ENCODE measurements at regions not wholly inside any gene's neighbourhood (a gene's known extent, or its start where the extent isn't known, plus 50 kb on each side); places are given as distances from the start of the nearest gene placed in this dataset.

GRCh38 chr17:17423656-17424055 is 53.1 kb upstream of the MED9 start:
- Mint-ChIP-seq H3K4me1 (peaks cover 7% of the 10 kb centered on the region), H3K4me3 (no peak overlapping the region), H3K9me3 (peaks cover 6% of the 10 kb centered on the region)

DNA sequence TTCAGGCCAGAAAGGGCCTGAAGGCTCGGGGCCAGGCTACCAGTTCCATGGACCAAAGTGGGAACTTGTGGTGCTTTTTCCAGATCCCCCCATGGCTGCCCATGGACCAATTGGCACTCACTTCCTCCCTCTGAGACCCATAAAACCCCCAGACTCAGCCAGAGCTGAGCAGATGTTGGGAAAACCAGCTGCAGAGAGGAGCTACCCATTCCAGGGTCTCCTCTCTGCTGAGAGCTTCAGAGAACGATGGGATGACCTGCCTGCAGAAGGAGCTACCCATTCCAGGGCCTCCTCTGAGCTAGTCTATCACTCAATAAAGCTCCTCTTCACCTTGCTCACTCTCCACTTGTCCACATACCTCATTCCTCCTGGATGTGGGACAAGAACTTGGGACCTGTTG is 52.2 kb upstream of the MED9 start:
- H3K27ac Mint-ChIP-seq, result no peak overlapping the region
- peaks cover 6% of the 10 kb centered on the region for H3K9me3 Mint-ChIP-seq
- peaks cover 7% of the 10 kb centered on the region for H3K4me1 Mint-ChIP-seq
- ATAC-seq (replicated peaks), result no peak
- H3K36me3 Mint-ChIP-seq (ENCODE audit: low read depth), result no peaks in the 10 kb centered on the region
- no peak overlapping the region for H3K4me3 Mint-ChIP-seq
- peaks cover 4% of the 10 kb centered on the region for H3K27me3 Mint-ChIP-seq

More at GRCh38 chr17:17423656-17424055, 53.1 kb upstream of the MED9 start:
- no peak for ATAC-seq (replicated peaks)
- peaks cover 4% of the 10 kb centered on the region for H3K27me3 Mint-ChIP-seq
- no peaks in the 10 kb centered on the region for H3K36me3 Mint-ChIP-seq (ENCODE audit: low read depth)
- no peak overlapping the region for H3K27ac Mint-ChIP-seq

DNA sequence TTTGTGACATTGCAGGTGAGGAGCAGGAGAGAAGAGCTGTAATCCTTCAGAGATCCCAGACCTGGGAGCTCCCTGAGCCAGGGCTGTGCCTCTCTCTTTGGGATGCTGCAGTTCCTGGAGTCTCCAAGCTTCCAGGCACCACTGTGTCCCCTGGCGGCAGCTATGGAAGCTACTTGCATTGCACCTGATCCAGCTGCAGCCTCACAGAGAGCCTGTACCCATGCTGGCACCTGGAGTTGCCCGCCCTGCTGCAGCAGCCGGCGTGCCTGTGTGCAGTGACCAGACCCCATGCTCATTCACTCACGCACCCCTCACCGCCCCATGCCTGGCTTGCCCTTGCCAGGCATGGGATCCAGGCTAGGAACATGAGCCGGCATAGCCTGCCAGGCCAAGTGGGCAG is 51.8 kb upstream of the MED9 start:
- peaks cover under 1% of the 10 kb centered on the region for H3K27me3 Mint-ChIP-seq
- H3K27ac Mint-ChIP-seq, result no peak overlapping the region
- H3K36me3 Mint-ChIP-seq (ENCODE audit: low read depth), result no peaks in the 10 kb centered on the region
- peaks cover 1% of the 10 kb centered on the region for H3K9me3 Mint-ChIP-seq
- no peak for ATAC-seq (replicated peaks)
- no peak overlapping the region for H3K4me3 Mint-ChIP-seq
- peaks cover 2% of the 10 kb centered on the region for H3K4me1 Mint-ChIP-seq

- Mint-ChIP-seq H3K36me3 (ENCODE audit: low read depth) (no peaks in the 10 kb centered on the region), H3K4me3 (no peak overlapping the region), H3K27me3 (no peaks in the 10 kb centered on the region), H3K9me3 (no peaks in the 10 kb centered on the region), H3K27ac (no peak overlapping the region), H3K4me1 (no peaks in the 10 kb centered on the region)
- ATAC-seq (replicated peaks), result no peak
These were observed 51.2 kb upstream of the MED9 start for GRCh38 chr17:17425591-17425990.

- Mint-ChIP-seq H3K4me3 (no peak overlapping the region), H3K36me3 (ENCODE audit: low read depth) (no peaks in the 10 kb centered on the region), H3K4me1 (no peaks in the 10 kb centered on the region), H3K27ac (no peak overlapping the region), H3K9me3 (no peaks in the 10 kb centered on the region), H3K27me3 (no peaks in the 10 kb centered on the region)
- peak; percentile 57 for ATAC-seq (replicated peaks)
These were observed 50.6 kb upstream of the MED9 start for GRCh38 chr17:17426184-17426583.
